ENCODE measurements at regions not wholly inside any gene's neighbourhood (a gene's known extent, or its start where the extent isn't known, plus 50 kb on each side); places are given as distances from the start of the nearest gene placed in this dataset.
A peak's percentile ranks its signal among the peaks of the same experiment; 100 is the strongest.

DNA sequence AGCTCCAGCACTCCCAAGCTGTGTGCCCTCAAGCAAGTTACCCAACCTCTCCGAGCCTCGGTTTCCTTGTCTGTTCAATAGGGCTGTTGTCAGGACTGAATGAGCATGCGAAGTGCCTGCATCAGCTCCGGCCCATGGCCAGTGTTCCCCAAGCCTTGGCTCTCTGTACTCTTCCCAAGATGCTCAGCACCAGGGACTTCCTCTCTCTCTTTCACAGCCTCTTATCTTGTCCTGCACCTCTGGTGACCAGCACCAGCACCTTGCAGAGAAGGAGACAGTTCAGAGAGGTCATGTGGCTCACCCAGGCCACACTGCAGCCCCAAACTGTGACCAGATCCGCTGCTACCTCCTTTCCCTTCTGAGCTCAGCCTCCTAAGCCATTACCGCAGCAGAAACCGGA is 120.3 kb upstream of the ANO1 start:
- 86% methylated on average over 7 of the region's 7 CpGs for WGBS (ENCODE audit: insufficient coverage)
- no peaks in the 10 kb centered on the region for H3K27me3 ChIP-seq (ENCODE audit: control insufficient read depth, insufficient read depth, low read length)
- H3K27ac ChIP-seq (ENCODE audit: low read depth, low read length) = no peak overlapping the region
- no peak for DNase-seq (ENCODE audit: low read depth in 4 of 6, low spot score in 6 of 6)
- H3K4me1 ChIP-seq (ENCODE audit: control insufficient read depth, insufficient read depth, low read length) = peaks cover 11% of the 10 kb centered on the region
- peaks cover 3% of the 10 kb centered on the region for H3K9me3 ChIP-seq (ENCODE audit: control insufficient read depth, insufficient read depth, low read length)
- H3K4me3 ChIP-seq (ENCODE audit: low read depth, low read length) = no peak overlapping the region
- H3K36me3 ChIP-seq (ENCODE audit: control insufficient read depth, insufficient read depth, low read length) = no peaks in the 10 kb centered on the region

DNA sequence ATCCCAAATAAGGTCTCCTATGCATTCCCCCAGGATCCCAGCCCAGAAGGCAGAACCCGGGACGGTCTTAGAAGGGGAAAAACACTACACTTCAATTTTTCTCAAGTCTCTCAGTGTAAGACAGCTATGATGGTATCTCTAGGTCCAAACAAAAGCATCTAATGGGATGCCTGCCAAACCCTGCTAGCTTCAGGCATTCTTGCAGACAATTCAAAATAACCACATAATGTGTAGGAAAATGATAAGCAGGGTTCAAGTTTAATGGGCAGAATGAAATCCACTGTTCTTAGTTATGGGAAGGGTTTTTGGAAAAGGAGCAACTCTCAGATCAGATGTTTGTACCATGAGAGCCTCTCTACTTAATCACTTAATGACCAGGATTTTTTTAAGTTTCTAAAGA is 119.8 kb upstream of the ANO1 start:
- Histone ChIP-seq H3K27me3 (ENCODE audit: control insufficient read depth, insufficient read depth, low read length) (no peaks in the 10 kb centered on the region), H3K27ac (ENCODE audit: low read depth, low read length) (no peak overlapping the region), H3K36me3 (ENCODE audit: control insufficient read depth, insufficient read depth, low read length) (no peaks in the 10 kb centered on the region), H3K9me3 (ENCODE audit: control insufficient read depth, insufficient read depth, low read length) (peaks cover 3% of the 10 kb centered on the region), H3K4me3 (ENCODE audit: low read depth, low read length) (no peak overlapping the region), H3K4me1 (ENCODE audit: control insufficient read depth, insufficient read depth, low read length) (peaks cover 11% of the 10 kb centered on the region)
- peak in 1 of 6 donors; percentile 39 for DNase-seq (ENCODE audit: low read depth in 4 of 6, low spot score in 6 of 6)
- no CpG with 5 or more reads among the region's 2 CpGs for WGBS (ENCODE audit: insufficient coverage)

DNA sequence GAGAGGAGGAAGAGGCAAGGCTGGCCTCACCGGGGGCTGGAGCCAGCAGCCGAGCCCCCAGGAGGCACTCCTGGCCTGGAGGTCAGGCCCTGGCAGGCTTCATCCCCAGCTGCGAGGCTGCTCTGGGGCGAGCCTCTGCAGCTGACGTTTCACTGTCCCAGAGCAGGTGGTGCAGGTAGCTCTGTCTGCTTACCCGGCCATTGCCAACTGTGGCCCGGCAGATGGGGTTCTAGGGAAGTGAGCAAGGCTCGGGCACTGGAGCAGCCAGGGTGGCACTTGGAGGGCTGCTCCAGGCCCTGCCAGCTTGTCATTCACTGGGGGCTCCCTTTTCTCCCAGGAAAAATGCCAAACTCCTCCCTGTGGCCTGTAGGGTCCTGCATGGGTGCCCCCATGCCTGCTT is 118.7 kb upstream of the ANO1 start:
- Histone ChIP-seq H3K27ac (ENCODE audit: low read depth, low read length) (no peak overlapping the region), H3K9me3 (ENCODE audit: control insufficient read depth, insufficient read depth, low read length) (peaks cover 3% of the 10 kb centered on the region), H3K36me3 (ENCODE audit: control insufficient read depth, insufficient read depth, low read length) (no peaks in the 10 kb centered on the region), H3K4me3 (ENCODE audit: low read depth, low read length) (no peak overlapping the region), H3K4me1 (ENCODE audit: control insufficient read depth, insufficient read depth, low read length) (peaks cover 17% of the 10 kb centered on the region), H3K27me3 (ENCODE audit: control insufficient read depth, insufficient read depth, low read length) (no peaks in the 10 kb centered on the region)
- no peak for DNase-seq (ENCODE audit: low read depth in 4 of 6, low spot score in 6 of 6)
- 93% methylated on average over 8 of the region's 8 CpGs for WGBS (ENCODE audit: insufficient coverage)

DNA sequence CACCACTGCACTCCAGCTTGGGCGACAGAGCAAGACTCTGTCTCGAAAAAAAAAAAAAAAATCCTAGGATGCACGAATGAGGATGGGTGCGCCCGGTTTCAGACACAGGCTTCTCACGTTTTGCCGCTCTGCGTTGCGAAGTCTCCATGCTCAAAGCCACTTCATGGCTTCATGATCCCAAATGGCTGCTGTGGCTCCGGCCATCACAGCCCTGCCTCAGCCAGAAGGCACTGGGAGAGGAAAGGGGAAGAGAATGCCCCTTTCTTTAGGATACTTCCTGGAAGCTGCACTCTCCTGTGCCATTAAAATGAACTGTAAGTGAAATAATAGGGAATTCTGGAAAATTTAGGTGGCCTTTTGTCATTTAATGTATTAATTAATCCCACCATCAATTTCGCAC is 116.4 kb upstream of the ANO1 start:
- 97% methylated on average over 6 of the region's 11 CpGs for WGBS (ENCODE audit: insufficient coverage)
- no peak overlapping the region for H3K27ac ChIP-seq (ENCODE audit: low read depth, low read length)
- H3K4me3 ChIP-seq (ENCODE audit: low read depth, low read length) = no peak overlapping the region
- peaks cover 8% of the 10 kb centered on the region for H3K4me1 ChIP-seq (ENCODE audit: control insufficient read depth, insufficient read depth, low read length)
- no peak for DNase-seq (ENCODE audit: low read depth in 4 of 6, low spot score in 6 of 6)
- H3K36me3 ChIP-seq (ENCODE audit: control insufficient read depth, insufficient read depth, low read length) = no peaks in the 10 kb centered on the region
- H3K9me3 ChIP-seq (ENCODE audit: control insufficient read depth, insufficient read depth, low read length) = peaks cover 3% of the 10 kb centered on the region
- no peaks in the 10 kb centered on the region for H3K27me3 ChIP-seq (ENCODE audit: control insufficient read depth, insufficient read depth, low read length)

GRCh38 chr11:69962152-69962551 is 116.0 kb upstream of the ANO1 start:
- DNase-seq (ENCODE audit: low read depth in 4 of 6, low spot score in 6 of 6) = no peak
- WGBS (ENCODE audit: insufficient coverage) = 73% methylated on average over 9 of the region's 9 CpGs
- H3K4me3 ChIP-seq (ENCODE audit: low read depth, low read length) = no peak overlapping the region
- no peaks in the 10 kb centered on the region for H3K27me3 ChIP-seq (ENCODE audit: control insufficient read depth, insufficient read depth, low read length)
- H3K9me3 ChIP-seq (ENCODE audit: control insufficient read depth, insufficient read depth, low read length) = peaks cover 3% of the 10 kb centered on the region
- no peak overlapping the region for H3K27ac ChIP-seq (ENCODE audit: low read depth, low read length)
- no peaks in the 10 kb centered on the region for H3K36me3 ChIP-seq (ENCODE audit: control insufficient read depth, insufficient read depth, low read length)
- peaks cover 6% of the 10 kb centered on the region for H3K4me1 ChIP-seq (ENCODE audit: control insufficient read depth, insufficient read depth, low read length)

- Histone ChIP-seq H3K4me1 (ENCODE audit: control insufficient read depth, insufficient read depth, low read length) (peaks cover 6% of the 10 kb centered on the region), H3K9me3 (ENCODE audit: control insufficient read depth, insufficient read depth, low read length) (peaks cover 3% of the 10 kb centered on the region), H3K27me3 (ENCODE audit: control insufficient read depth, insufficient read depth, low read length) (no peaks in the 10 kb centered on the region), H3K27ac (ENCODE audit: low read depth, low read length) (no peak overlapping the region), H3K4me3 (ENCODE audit: low read depth, low read length) (no peak overlapping the region), H3K36me3 (ENCODE audit: control insufficient read depth, insufficient read depth, low read length) (no peaks in the 10 kb centered on the region)
- peak in 1 of 6 donors; percentile 31 for DNase-seq (ENCODE audit: low read depth in 4 of 6, low spot score in 6 of 6)
- 24% methylated on average over 8 of the region's 8 CpGs for WGBS (ENCODE audit: insufficient coverage)
Measured at GRCh38 chr11:69963533-69964246, 114.4 kb upstream of the ANO1 start.

GRCh38 chr11:69964247-69964643 is 113.9 kb upstream of the ANO1 start:
- Histone ChIP-seq H3K27me3 (ENCODE audit: control insufficient read depth, insufficient read depth, low read length) (no peaks in the 10 kb centered on the region), H3K27ac (ENCODE audit: low read depth, low read length) (no peak overlapping the region), H3K4me3 (ENCODE audit: low read depth, low read length) (no peak overlapping the region), H3K4me1 (ENCODE audit: control insufficient read depth, insufficient read depth, low read length) (peaks cover 6% of the 10 kb centered on the region), H3K9me3 (ENCODE audit: control insufficient read depth, insufficient read depth, low read length) (peaks cover 3% of the 10 kb centered on the region), H3K36me3 (ENCODE audit: control insufficient read depth, insufficient read depth, low read length) (no peaks in the 10 kb centered on the region)
- no peak for DNase-seq (ENCODE audit: low read depth in 4 of 6, low spot score in 6 of 6)
- 82% methylated on average over 2 of the region's 6 CpGs for WGBS (ENCODE audit: insufficient coverage)

- Histone ChIP-seq H3K4me1 (ENCODE audit: control insufficient read depth, insufficient read depth, low read length) (peaks cover 6% of the 10 kb centered on the region), H3K27ac (ENCODE audit: low read depth, low read length) (no peak overlapping the region), H3K4me3 (ENCODE audit: low read depth, low read length) (no peak overlapping the region), H3K27me3 (ENCODE audit: control insufficient read depth, insufficient read depth, low read length) (no peaks in the 10 kb centered on the region), H3K9me3 (ENCODE audit: control insufficient read depth, insufficient read depth, low read length) (peaks cover 3% of the 10 kb centered on the region), H3K36me3 (ENCODE audit: control insufficient read depth, insufficient read depth, low read length) (no peaks in the 10 kb centered on the region)
- whole genome bisulfite sequencing (ENCODE audit: insufficient coverage) = 77% methylated on average over 16 of the region's 20 CpGs
- no peak for DNase-seq (ENCODE audit: low read depth in 4 of 6, low spot score in 6 of 6)
Measured at GRCh38 chr11:69965821-69966582, 112.1 kb upstream of the ANO1 start.

GRCh38 chr11:69966583-69966835 is 111.6 kb upstream of the ANO1 start:
- Histone ChIP-seq H3K4me1 (ENCODE audit: control insufficient read depth, insufficient read depth, low read length) (peaks cover 6% of the 10 kb centered on the region), H3K36me3 (ENCODE audit: control insufficient read depth, insufficient read depth, low read length) (no peaks in the 10 kb centered on the region), H3K27me3 (ENCODE audit: control insufficient read depth, insufficient read depth, low read length) (no peaks in the 10 kb centered on the region), H3K27ac (ENCODE audit: low read depth, low read length) (no peak overlapping the region), H3K9me3 (ENCODE audit: control insufficient read depth, insufficient read depth, low read length) (peaks cover 3% of the 10 kb centered on the region), H3K4me3 (ENCODE audit: low read depth, low read length) (no peak overlapping the region)
- WGBS (ENCODE audit: insufficient coverage) = 83% methylated on average over 1 of the region's 4 CpGs
- no peak for DNase-seq (ENCODE audit: low read depth in 4 of 6, low spot score in 6 of 6)

DNA sequence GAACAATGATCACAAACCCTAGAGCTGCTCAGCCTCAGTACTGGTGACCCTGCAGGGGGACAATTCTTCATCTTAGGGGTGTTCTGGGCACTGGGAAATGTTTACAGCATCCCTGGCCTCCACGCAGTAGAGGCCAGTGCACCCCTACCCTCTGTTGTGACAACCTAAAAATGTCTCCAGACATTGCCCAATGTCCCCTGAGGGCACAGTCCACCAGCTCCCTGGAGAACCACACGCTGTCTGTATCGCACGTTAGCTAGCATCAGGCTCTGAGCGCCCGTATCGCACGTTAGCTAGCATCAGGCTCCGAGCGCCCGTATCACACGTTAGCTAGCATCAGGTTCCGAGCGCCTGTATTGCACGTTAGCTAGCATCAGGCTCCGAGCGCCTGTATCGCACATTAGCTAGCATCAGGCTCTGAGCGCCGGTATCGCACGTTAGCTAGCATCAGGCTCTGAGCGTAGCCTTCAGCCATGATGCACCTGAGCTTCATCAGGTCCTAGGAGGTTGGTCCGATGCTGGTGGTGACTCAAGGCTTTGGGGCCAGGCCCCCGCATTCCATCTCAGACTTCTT is 111.1 kb upstream of the ANO1 start:
- Histone ChIP-seq H3K27ac (ENCODE audit: low read depth, low read length) (no peak overlapping the region), H3K27me3 (ENCODE audit: control insufficient read depth, insufficient read depth, low read length) (no peaks in the 10 kb centered on the region), H3K9me3 (ENCODE audit: control insufficient read depth, insufficient read depth, low read length) (no peaks in the 10 kb centered on the region), H3K4me1 (ENCODE audit: control insufficient read depth, insufficient read depth, low read length) (peaks cover 6% of the 10 kb centered on the region), H3K4me3 (ENCODE audit: low read depth, low read length) (no peak overlapping the region), H3K36me3 (ENCODE audit: control insufficient read depth, insufficient read depth, low read length) (no peaks in the 10 kb centered on the region)
- DNase-seq (ENCODE audit: low read depth in 4 of 6, low spot score in 6 of 6) = peak in 1 of 6 donors; percentile 52
- WGBS (ENCODE audit: insufficient coverage) = 76% methylated on average over 25 of the region's 25 CpGs

Measured in spinal cord (tissue), 9 donors.